ENCODE measurements at regions not wholly inside any gene's neighbourhood (a gene's known extent, or its start where the extent isn't known, plus 50 kb on each side); places are given as distances from the start of the nearest gene placed in this dataset.

DNA sequence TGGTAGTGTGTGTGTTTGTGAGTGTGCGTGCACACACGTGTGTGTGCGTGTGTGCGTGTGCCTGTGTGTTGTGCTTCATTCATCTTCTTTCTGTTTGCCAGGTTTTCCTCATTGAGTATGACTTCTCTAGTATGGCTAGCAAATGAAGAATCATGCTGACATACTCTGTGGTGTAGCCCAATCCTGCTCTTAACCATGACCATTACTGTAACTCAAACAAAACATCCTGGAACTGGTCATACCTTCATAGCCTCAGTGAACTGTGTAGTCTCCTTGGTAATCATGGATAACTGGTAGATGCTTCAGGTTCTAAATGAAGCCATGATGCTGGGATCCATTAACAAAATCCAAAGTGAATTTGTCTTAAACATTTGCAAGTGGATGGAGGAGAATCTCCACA is 1117.7 kb downstream of the BCL11B start:
- no peak for DNase-seq

DNA sequence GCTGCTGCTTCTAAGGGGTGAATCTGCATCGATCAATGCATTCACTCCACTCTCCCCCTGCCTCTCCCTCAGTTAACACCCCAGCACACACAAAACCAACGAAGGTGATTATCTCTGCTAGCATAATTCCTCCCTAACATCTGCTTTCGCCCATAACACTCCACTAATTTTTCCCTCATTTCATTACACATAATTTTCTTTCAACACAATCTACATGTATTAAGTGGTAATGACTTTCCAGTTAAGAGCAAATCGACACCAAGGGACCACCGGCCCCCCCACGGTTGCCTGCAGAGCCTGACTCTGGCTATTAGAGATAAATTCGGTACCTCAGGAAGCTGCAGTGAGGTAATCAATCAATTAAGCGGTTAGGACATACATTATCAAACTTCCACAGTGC is 1115.6 kb downstream of the BCL11B start:
- no peak for DNase-seq

DNA sequence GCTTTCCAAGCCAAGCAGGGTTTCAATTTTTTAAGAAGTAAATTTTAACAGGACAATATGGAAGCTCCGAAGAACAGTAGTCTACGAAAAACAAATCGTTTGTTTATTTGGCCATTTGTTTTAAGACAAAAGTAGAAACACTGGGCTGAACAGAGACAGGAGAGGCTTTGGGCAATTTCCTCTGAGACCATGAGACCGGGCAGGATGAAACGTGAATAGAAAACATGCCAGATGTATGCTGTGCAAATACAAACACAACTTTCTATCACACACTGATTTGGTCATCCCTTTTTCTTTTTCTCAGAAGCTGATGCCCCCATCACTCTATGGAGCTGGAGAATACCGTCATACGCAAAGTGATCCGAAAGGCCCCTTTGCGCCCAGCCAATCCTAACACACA is 1111.1 kb downstream of the BCL11B start:
- no peak for DNase-seq

DNA sequence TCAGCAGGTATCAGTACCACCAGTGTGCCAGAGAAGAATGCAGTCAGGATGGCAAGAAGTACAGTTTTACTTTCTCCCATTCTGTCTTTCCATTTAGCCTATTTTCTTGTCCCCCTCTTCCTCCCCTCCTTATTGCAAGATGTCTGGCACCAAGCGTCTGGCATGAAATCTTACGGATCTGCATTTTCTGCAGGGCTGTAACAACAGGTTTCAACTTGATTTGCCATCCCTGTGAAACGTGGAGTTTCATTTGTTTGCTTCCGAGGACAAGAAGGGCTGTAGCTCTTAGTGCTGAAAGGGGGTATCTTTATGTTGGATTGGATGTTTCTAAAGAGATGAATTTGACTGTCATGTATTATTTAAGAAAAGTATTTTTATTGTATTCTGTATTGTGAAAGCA is 1110.6 kb downstream of the BCL11B start:
- DNase-seq: no peak

DNA sequence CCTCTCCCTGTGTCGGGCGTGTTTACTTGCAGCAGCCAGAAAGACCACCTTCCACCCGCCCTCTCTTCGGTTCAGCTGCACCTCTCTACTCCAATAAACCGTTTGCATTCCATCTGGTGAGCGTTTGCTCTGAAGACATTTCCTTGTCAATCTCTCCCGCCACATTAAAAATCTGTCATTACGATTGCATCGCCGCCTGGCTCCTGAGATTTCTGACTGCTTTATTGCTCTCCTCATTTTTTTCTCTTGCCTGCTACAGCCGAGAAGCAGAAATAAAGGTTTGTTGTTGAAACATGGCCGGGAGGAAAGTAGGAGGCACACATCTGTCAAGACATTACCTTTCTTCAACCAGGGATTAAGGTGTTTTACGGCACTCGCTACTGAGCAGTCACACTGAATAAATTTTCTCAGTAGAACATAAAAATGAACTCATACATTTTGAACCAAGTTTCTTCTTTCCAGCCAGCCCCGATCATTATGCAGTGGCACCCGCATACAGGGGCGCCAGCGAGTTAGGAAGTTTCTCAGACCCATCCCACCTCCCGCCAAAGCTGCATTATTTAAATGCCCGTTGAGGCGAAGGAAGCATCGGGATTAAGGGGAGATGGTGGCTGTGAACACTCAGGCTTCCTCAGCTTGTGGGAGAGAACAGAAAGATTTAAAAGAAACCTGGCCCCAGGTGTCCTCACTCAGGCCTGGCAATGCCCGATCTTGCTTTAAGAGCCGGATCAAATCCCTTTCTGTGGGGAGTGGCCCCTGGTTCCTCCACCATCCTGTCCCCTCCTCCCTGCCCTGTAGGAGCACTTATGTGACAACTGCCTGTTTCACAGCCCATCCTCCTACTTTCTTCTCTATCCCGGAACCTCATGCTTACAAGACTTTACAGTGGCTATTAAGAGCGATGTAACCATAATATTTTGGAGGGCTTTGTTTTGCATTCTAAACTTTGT is 1108.9 kb downstream of the BCL11B start:
- no peak for DNase-seq

DNA sequence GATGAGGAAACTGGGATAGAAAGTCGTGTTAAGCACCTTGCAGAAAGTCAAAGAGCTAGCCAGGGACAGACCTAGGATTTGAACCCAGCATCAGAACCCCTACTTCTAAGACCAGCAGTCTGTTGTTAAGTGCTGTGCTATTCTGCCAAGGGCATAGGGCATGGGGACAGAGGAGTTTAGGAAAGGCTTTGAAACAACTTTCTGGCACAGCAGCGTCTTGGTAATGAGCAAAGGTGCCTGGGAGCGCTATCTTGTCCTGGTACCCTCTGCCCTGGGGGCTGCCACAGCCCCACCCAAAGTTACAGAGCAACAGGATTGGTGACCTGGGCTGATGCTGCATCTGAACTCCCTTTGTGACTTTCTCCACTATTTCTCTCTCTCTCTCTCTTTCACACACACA is 1108.1 kb downstream of the BCL11B start:
- DNase-seq: no peak

DNA sequence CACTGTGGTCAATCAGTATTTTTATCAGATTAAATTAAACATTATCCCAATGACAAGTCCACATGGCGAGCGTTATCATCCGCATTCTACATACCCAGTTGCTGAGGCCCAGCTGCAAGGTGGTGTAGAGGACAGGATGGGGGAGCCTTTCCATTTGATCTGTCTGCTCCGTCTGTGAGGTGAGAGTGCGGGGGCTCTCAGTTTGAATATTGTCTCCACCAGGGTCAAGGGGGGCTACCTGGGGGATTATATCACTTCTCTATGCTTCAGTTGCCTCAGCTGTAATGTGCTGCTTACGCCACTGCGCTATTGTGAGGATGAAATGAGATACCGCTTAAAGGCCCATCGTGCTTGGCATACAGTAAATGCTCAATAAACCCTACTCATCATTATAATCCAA is 1106.0 kb downstream of the BCL11B start:
- DNase-seq: no peak

DNA sequence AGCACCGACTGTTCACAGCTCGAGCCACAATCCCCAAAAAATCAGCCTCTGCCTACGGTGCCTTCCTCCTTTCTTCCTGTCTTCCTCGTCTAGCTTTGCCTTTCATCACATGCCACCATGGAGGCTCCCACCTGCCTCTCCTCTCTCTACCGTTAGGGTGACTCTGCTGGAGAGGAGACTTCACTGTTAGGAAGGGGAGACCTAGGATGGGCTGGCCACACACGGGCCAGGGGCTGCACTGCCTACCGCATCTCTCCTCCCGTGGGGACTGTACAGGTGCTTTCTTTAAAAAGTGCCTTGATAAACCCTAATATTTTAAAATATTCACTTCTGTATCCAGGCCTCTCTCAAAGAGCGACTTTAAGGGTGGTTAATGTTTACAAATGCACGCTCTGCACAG is 1104.7 kb downstream of the BCL11B start:
- no peak for DNase-seq

DNA sequence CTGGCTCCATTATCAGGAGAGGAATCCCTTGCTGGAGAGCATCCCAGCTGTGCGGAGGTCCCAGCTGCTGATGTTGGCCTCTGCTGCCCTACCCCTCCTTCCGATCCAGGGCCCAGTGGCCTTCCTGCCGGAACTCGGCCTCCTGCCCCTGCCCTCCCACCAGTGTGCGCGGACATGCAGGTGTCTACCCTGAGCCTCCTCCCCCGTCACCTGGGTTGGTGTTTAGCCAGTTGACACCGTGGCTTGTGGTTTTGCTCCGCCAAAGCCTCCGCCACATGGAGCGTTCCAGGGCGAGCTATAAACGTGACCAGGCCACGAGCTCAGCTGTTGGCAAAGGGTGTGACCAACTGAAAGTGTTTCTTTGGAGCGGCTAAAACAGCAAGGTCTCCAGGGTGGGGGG is 1104.3 kb downstream of the BCL11B start:
- peak in 1 of 4 experiments; percentile 22 for DNase-seq

DNA sequence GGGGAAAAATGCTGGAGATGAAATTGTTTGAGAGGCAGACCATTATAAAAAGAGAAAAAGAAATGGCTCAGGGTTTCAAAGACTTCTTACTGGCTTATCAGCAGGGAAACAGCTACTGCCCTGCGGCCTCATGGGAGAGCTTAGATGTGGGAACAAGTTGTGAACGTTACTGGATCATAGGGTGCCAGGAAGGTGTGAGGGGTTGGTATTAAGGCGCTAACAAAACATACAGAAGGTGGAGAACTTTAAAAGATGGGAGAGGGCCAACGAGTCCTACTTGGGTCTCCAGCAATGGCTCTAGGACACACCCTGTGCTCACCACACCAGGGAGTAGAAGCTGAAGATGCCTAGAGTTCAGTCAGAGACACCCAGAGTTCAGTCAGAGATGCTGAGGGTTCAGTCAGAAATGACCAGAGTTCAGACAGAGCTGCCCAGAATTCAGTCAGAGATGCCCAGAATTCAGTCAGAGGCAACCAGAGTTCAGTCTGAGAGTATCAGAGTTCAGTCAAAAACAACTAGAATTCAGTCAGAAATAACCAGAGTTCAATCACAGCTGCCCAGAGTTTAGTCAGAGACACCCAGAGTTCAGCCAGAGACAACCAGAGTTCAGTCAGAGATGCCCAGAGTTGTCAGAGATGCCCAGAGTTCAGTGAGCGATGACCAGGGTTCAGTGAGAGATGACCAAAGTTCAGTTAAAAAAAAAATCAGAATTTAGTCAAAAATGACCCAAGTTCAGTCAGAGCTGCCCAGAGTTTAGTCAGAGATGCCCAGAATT is 1103.6 kb downstream of the BCL11B start:
- DNase-seq: no peak

DNA sequence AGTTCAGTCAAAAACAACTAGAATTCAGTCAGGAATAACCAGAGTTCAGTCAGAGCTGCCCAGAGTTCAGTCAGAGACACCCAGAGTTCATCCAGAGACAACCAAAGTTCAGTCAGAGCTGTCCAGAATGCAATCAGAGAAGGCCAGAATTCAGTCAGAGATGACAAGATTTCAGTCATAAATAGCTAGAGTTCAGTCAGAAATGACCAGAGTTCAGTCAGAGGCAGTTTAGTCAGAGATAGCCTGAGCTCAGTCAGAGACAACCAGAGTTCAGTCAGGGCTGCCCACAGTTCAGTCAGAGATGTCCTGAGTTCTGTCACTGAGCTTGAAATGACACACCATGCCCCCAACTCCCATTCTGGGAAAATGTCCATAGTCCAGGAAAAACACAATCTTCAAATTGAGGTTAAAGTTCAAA is 1102.8 kb downstream of the BCL11B start:
- no peak for DNase-seq

DNA sequence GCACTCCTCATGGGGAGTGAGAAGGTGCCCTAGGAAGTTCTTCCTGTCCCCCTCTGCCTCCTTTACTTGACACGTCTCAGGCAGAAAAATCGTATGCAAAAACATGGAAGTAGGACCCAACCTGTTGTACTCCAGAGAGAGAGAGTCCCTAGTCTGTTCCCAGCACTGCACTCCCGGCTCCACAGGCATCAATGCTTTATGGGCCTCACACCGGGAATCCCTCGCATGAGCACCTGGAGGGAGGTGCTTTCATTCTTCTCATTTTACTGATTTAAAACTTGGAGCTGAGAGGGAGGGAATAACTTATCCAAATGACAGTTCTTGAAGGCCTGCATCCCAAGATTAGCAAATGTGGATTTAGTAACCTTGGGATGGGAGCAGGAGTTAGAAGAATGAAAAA is 1101.4 kb downstream of the BCL11B start:
- no peak for DNase-seq

DNA sequence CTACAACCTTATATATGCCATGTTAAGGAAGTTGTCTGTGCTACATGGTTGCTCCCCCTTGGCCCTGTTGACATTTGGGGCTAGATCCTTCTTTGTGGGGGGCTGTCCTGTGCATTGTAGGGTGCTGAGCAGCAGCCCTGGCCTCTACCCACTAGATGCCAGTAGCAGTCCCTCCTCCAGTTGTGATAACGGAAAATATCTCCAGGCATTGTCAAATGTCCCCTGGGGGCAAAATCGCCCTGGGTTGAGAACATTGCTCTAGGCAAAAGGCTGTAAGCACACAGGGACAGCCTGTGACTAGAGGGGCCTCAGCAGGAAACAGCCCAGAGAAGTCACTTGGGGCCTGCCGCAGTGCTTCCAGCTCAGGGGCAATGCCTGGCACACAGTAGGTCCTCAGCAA is 1100.3 kb downstream of the BCL11B start:
- no peak for DNase-seq

DNA sequence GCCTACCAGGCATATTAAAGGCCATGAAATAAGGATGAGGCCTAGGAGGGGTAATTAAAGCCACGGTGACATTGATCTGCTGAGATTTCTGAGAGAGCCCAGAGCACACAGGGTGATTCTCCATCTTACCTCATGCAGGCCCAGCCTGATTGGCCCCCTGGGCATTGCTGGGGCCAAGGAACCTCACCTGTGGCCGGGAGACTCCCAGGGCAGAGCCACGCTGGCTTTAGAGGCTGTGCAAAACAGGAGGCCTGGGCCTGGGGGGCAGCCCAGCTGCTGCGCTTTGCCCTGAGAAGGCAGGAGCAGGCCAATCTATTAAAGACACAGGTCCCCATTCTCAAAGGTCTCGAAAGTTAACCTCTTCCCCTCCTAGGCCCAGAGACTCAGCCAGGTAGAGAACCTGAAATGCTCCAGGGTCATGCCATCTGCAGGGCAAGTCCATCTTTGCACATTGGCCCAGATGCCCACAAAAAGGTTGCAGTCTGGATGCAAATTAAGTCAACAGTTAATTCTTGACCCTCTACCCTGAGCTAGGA is 1099.7 kb downstream of the BCL11B start:
- no peak for DNase-seq

DNA sequence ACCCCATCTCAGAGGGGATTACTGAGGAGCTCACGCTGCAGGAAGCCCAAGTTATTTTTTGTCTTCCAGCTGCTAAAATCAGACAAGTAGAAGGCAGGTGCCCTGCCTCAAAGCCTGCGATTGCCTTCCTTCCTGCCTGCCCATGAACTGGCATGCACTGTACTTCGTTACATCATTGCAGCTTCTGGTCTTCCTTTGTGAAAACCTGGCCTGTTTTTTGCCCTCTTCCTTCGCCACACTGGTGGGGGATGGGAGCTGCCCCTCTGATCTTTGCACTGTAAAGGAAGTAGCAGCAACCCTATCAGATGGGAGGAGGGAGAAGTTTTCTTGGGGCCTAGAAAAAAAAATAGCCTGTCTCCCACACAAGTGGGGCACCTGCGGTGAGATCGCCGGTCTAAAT is 1098.7 kb downstream of the BCL11B start:
- DNase-seq: peak in 2 of 4 experiments; percentile 43 to 58

DNA sequence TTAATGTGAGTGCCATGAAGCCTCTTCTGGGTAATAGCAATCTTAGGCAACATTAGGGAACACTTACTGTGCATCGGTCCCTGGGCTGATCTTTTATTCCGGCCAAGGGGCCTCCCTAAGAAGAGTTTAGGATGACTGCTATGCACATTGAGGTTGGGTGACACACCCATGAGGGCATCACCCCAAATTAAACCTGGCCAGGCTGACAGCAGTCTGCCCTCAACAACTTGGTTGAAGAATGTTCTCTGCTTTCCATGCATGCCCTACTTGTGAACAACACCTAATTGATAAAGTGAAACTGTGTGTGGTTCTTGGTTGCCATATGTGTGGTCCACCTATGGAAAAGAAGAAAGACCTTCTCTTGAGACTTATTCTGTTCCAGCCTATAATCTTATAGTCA is 1098.0 kb downstream of the BCL11B start:
- no peak for DNase-seq

DNA sequence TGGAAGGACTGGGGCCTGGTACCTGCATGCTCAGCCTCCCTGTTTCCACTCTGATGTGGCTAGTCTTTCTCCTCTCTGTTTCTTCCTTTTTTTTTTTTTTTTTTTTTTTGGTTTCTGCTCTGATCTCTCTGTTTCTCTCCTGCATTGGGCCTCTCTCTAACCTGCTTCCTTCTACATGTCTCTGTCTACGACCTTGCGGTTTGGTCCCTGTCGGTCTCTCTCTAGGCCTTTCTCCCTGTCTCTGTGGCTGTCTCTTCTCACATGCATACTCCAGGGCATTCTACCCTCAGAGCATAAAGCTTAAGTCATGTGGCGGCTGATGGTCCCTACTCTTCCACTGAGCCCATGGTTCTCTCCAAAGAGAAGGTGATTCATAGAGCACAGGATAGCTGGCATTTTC is 1096.6 kb downstream of the BCL11B start:
- DNase-seq: no peak

DNA sequence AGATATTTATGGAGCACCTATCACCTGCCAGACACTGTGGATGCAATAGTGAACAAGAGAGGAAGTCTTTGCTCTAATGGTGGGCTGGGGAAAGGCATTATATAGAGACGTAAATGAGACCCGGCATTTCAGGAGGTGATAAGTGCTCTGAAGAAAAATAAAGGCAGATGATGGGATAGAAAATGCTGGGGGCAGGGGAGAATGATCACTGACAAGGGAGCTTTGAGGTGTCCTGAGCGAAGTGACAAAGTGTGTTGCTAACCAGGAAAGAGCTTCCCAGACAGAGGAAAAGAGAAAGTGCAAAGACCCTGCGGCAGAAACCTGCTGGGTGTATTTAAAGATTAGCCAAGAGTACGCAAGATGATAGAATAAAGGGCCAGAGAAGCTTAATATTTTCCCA is 1096.1 kb downstream of the BCL11B start:
- no peak for DNase-seq

DNA sequence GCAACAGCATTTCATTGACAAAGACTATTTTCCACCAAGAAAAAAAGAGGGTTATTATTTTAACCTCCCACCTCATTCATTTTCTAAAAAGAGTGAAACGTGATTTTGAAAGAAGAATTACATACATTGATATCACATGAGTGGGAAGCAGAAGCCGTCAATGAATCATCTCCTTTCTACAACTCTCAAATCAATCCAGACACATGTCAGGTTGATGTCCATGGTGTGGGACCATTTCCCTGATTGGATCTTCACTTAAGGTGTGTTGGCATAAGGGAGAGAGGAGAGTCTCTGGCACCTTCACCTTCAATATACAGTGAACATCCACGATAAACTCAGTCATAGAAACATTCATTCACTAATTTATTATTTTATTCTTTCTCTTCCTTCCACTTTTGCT is 1095.1 kb downstream of the BCL11B start:
- DNase-seq: no peak

DNA sequence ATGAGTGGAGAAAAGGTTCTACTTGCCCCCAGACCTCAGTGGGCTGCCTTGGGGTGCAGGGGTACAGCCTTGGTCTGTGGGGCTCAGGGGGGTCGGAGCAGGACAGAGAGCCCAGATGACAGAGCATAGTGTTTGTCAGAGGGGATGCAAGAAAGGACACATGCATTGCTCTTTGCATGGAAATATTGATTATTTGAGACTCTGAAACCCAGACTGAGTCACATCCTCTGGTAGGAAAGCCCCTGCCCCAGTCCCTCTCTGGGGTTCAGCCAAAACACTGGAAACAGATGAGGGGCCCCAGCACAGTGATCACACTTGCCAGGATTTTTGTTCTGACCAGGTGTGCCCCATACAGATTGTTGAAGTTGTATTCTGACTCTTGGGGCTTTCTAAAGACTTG is 1094.4 kb downstream of the BCL11B start:
- DNase-seq: peak in 2 of 4 experiments; percentile 17 to 26

DNA sequence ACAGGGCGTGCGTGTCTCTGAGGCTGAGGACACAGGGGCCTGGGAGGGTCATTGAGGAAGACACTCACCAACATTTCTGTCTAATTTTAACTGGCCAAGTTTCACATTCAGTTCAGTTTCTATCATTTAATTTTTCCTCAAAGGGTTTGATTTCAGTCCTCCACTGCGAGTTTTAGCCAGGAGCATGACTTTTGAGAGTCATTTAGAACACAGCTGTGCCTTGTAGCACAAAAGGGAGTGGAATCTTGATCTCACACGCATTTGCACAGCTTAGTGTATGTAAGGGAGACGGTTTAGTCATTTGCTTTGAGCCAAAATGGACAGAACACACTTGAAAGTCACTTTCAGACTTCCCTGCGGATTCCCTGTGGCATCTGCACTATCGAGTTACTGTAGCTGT is 1090.8 kb downstream of the BCL11B start:
- no peak for DNase-seq

DNA sequence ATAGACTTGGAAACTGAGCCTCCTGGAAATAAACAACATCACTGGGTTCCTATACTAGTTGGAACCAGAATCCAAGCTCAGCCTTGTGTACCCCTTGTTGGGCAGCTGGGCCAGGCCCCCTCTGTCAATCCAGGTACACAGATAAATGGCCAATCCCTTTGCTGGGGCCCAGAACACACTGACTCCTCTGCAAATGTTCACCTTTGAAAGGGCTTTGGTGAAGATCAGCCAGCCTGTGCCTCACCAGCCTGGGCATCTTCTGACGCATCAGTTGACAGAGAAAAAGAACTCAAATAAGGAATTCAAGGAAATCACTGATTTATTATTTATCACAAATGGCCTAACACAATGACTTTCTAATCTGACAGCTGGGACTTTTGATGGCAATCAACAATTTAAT is 1090.2 kb downstream of the BCL11B start:
- no peak for DNase-seq

DNA sequence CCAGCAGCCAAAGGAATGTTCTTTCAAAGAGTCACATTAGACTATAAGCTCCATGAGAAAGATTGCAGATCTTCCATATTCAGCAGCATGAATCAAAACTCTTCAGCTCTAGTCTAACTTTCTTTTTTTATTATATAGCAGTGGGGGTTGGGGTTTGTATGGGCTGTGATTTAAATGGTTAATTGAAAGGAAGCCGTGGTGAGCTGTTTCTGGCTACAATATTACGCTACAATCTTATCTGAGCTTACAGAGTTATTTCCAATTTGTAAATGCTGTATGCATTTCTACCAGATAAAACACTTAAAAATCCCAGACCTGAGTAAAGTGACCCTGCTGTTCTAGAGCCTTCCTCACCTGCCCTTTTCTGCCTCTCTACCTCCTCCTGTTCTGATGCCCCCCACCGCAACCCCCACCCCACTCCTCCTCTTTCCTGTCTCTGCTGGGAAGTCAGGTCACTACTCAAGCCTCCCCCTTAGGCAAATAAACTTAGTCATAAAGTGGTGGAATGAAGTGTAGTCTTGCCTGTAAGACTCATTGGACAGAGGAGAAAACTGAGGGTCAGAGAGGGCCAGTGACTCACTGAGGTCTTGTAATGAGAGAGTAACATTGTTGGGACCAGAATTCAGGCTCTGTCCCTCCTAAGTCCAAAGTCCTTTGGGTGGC is 1089.5 kb downstream of the BCL11B start:
- peak in 1 of 4 experiments; percentile 20 for DNase-seq
